Central memory CD8-positive, alpha-beta T cell (primary cell): ENCODE measurements at regions not wholly inside any gene's neighbourhood (a gene's known extent, or its start where the extent isn't known, plus 50 kb on each side); places are given as distances from the start of the nearest gene placed in this dataset.

Source experiments
- ATAC-seq: fragments of 150-1000 bp; cut with Tn5 transposase; replicated peaks from 2 replicates; pipeline ENCODE4 v1.10.0; 2022; ENCODE audit warnings: mild to moderate bottlenecking, moderate FRiP score, moderate number of reproducible peaks; ENCODE audit not compliant: poor library complexity, severe bottlenecking; ENCODE audit errors: extremely low read depth
- DNase-seq, 2 donors: peaks; one replicate each; pipeline ENCODE4 v3.0.0; 2021; ENCODE audit warnings: low spot score in 2 of 2
- H3K27ac Mint-ChIP-seq: one replicate; pipeline ENCODE4 v1.8.0; 2022; ENCODE audit warnings: low read depth, mild to moderate bottlenecking, moderate library complexity, mixed read lengths
- H3K27me3 Mint-ChIP-seq: one replicate; pipeline ENCODE4 v1.8.0; 2022; ENCODE audit warnings: mixed read lengths
- H3K36me3 Mint-ChIP-seq: one replicate; pipeline ENCODE4 v1.8.0; 2022; ENCODE audit warnings: mild to moderate bottlenecking, moderate library complexity, mixed read lengths; ENCODE audit not compliant: insufficient read depth
- H3K4me1 Mint-ChIP-seq: one replicate; pipeline ENCODE4 v1.8.0; 2022; ENCODE audit warnings: mixed read lengths
- H3K4me3 Mint-ChIP-seq: one replicate; pipeline ENCODE4 v1.8.0; 2022; ENCODE audit warnings: mild to moderate bottlenecking, moderate library complexity, mixed read lengths
- H3K9me3 Mint-ChIP-seq: one replicate; pipeline ENCODE4 v1.8.0; 2022; ENCODE audit warnings: mixed read lengths

DNA sequence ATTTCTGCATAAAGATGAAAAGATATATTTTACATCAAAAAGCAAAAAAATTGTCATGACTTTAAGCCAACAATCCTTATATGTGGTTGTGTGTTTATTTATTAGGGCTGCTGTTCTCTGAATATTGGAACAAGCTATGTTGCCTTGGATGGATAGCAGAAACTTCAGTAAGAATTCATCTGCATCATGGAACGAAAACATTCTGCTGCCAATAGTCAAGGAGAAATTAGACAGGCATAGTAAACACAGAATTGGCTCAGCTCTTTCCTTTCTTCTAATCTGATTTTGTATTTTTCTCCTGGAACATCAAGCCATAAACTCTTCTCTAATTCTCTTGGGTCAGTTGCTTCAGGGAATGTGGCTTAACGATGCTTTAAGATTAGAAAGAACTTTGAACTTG, 1257.0 kb downstream of the NLGN4X start:
- Mint-ChIP-seq H3K27me3 (no peaks in the 10 kb centered on the region), H3K4me3 (no peak overlapping the region), H3K9me3 (no peaks in the 10 kb centered on the region)

DNA sequence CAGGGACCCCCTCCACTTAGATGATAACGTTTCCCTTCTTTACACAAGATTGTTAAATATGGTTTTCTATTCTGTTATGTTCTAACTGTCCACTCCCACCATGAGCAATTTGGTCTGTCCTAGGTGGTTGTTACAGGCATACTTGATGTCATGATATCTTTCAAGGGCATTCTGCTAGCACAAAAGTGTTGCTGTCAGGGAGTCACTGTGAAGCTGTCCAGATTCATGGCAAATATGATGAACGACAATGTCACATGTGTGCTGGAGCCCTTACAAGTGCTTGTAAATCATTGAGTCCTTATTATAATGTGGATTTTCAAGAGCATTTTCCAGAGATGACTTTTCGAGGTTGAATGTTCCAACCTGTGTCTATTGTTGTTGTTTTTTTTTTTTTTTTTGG, 1250.7 kb upstream of the PRKX start:
- no peak overlapping the region for H3K4me3 Mint-ChIP-seq
- no peaks in the 10 kb centered on the region for H3K27me3 Mint-ChIP-seq
- H3K4me1 Mint-ChIP-seq: no peaks in the 10 kb centered on the region
- no peak overlapping the region for H3K27ac Mint-ChIP-seq
- ATAC-seq: no peak
- DNase-seq: no peak
- H3K36me3 Mint-ChIP-seq: no peaks in the 10 kb centered on the region
- H3K9me3 Mint-ChIP-seq: no peaks in the 10 kb centered on the region

More for the DNA sequence above, 1257.0 kb downstream of the NLGN4X start:
- ATAC-seq (no peak), DNase-seq (no peak)
- Mint-ChIP-seq H3K27ac (no peak overlapping the region), H3K36me3 (no peaks in the 10 kb centered on the region), H3K4me1 (no peaks in the 10 kb centered on the region)

DNA sequence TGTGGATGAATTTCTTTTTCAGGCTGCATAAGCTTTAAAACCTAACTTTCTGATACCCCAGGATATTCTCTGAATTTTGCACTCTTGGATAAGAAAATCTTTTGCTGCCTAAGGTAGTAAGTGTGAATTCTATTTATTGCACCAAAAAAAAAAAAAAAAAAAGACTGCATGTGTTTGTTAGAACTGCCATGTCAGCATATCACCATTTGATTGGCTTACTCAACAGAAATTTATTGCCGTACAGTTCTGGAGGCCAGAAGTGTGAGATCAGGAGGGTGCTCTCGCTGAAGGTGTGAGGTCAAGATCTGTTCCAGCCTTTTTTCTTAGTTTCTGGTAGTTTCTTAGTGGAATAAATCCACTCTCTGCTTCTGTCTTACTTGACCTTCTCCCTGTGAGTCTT, 1250.0 kb upstream of the PRKX start:
- no peak overlapping the region for H3K4me3 Mint-ChIP-seq
- no peak overlapping the region for H3K27ac Mint-ChIP-seq
- H3K9me3 Mint-ChIP-seq: no peaks in the 10 kb centered on the region
- H3K36me3 Mint-ChIP-seq: no peaks in the 10 kb centered on the region
- H3K27me3 Mint-ChIP-seq: no peaks in the 10 kb centered on the region
- ATAC-seq (no peak), DNase-seq (no peak)
- H3K4me1 Mint-ChIP-seq: no peaks in the 10 kb centered on the region

DNA sequence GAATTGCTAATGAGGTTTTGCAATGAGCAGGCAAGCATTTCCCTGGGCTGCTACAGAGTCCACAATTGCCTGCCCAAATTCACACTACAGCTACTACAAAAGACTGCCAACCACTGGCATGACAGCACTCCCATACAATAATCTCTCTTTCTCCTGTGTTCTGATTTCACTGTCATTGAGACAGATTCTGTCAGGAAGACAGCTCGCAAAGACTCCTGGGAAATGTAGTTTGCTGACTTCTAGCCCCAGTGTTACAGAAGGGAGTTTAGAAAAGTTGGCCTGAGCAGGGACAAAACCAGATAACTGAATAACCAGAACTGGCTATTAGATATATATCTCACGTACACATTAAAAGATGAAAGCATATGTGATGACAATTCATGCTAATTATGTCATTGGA, 1231.3 kb upstream of the PRKX start:
- H3K27ac Mint-ChIP-seq: no peak overlapping the region
- no peaks in the 10 kb centered on the region for H3K4me1 Mint-ChIP-seq
- no peaks in the 10 kb centered on the region for H3K36me3 Mint-ChIP-seq
- H3K4me3 Mint-ChIP-seq: no peak overlapping the region
- no peaks in the 10 kb centered on the region for H3K9me3 Mint-ChIP-seq
- DNase-seq (no peak), ATAC-seq (no peak)
- H3K27me3 Mint-ChIP-seq: no peaks in the 10 kb centered on the region

DNA sequence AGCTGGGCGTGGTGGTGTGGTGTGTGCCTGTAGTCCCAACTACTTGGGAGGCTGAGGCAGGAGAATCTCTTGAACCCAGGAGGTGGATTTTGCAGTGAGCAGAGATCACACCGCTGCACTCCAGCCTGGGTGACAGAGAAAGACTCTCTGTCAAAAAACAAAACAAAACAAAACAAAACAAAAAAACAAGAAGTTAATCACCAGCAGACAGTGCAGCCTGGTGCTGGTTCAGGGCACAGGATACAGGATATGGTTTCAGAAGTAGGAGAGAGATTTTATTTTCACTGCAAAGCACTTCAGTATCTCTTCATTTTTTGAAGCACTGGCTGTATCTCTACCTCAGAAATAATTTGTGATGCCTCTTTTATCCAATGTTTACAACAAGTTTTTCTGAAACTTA, 1222.9 kb upstream of the PRKX start:
- no peak for ATAC-seq
- H3K9me3 Mint-ChIP-seq: peaks cover 5% of the 10 kb centered on the region

DNA sequence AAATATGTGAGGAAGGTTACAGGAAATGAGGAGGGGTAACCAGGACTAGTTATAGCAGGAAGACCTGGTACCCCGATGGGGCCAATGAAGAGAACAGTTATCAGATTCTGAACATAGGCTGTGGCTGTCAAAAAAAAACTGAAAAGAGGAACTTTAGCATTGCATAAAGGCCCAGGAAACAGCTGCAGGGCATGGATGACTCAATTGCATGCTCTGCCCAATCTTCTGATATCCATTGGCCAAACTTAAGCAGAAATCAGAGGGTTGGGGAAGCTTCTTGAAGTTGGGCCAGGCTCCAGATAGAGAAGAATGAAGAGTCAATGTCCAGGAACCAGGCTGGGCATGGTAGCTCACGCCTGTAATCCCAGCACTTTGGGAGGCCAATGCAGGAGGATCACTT, 1222.4 kb upstream of the PRKX start:
- no peak overlapping the region for H3K27ac Mint-ChIP-seq
- no peaks in the 10 kb centered on the region for H3K36me3 Mint-ChIP-seq
- no peak overlapping the region for H3K4me3 Mint-ChIP-seq
- DNase-seq (no peak), ATAC-seq (peak; percentile 24)
- H3K27me3 Mint-ChIP-seq: no peaks in the 10 kb centered on the region
- H3K9me3 Mint-ChIP-seq: peaks cover 5% of the 10 kb centered on the region
- H3K4me1 Mint-ChIP-seq: no peaks in the 10 kb centered on the region

More for the DNA sequence above, 1222.9 kb upstream of the PRKX start:
- Mint-ChIP-seq H3K27me3 (no peaks in the 10 kb centered on the region), H3K36me3 (no peaks in the 10 kb centered on the region), H3K27ac (no peak overlapping the region), H3K4me3 (no peak overlapping the region), H3K4me1 (no peaks in the 10 kb centered on the region)
- DNase-seq: no peak

DNA sequence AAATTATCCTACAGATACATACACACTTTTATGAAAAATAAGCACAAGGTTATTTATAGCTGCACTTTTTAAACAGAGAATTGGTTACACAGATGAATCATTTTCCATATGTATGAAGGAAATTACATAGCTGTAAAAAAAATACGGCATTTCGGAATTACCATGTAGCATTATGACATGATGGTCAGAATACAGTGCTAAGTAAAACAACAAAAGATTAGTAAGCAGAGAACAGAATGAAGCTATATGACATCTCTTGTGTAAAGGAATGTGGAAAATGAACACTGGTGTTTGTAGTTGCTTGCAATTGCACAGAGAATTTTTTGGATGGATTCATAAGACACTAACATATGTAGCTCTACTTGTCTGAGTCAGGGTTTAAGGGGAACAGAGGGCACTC, 1222.0 kb upstream of the PRKX start:
- Mint-ChIP-seq H3K27ac (no peak overlapping the region), H3K4me1 (no peaks in the 10 kb centered on the region), H3K4me3 (no peak overlapping the region), H3K27me3 (no peaks in the 10 kb centered on the region), H3K36me3 (no peaks in the 10 kb centered on the region), H3K9me3 (peaks cover 10% of the 10 kb centered on the region)
- ATAC-seq (no peak), DNase-seq (no peak)

DNA sequence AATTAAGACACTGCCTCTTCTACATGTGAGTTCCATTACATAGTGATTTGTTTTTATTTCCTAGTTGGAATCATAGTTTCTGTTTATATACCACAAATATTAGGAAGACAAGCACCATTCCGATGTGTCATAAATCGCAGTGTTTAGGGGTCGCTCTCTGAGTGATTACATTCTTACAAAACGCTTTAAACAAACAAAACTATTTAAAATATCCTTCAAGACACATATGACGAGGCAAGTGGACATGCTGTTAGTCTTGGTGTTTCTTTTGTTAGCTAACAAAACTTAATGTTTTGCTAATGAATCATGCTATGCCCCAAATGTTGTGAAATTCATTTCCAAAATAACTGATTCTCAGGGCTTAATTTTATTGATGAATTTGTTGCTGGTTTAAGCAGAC, 1219.3 kb upstream of the PRKX start:
- Mint-ChIP-seq H3K9me3 (peaks cover 12% of the 10 kb centered on the region), H3K27ac (no peak overlapping the region), H3K36me3 (no peaks in the 10 kb centered on the region), H3K4me1 (no peaks in the 10 kb centered on the region), H3K27me3 (no peaks in the 10 kb centered on the region), H3K4me3 (no peak overlapping the region)
- ATAC-seq (no peak), DNase-seq (no peak)

DNA sequence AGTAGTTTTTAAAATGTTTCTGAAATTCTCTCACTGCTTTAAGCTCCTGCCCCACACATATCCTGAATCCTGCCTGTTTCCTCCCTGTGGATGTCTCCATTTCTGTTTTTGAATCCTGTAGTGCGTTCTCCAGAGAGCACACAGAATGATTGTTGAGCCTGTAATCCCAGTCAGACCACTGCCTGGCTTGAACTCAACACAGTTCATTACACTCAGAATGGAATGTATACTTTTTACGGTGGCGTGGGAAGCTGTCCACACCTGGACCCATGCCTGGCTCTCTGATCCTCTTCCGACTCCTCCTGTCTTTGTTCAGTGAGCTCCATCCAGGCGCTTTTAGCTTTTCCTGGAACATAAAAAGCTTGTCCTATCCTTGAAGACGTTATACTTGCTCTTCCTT, 1217.0 kb upstream of the PRKX start:
- H3K36me3 Mint-ChIP-seq: no peaks in the 10 kb centered on the region
- no peak overlapping the region for H3K27ac Mint-ChIP-seq
- H3K4me3 Mint-ChIP-seq: no peak overlapping the region

DNA sequence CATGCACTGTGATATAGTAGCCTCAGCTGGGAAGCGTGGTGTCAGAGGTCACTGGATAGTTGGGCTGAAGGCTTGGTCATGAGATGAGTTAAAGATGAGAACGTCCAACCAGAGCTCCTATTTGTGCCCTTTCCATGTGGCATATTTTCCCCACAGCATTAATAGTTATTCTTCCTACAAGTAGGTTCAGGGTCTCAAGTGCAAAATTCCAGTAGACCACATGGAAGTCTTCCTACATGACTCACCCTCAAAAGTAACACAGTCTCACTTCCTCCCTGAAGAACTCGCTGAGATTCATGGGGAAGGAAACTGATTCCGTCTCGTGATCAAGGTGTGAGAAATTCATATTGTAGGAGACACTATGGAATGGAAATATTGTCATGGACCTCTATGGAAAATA, 1212.5 kb upstream of the PRKX start:
- peaks cover 8% of the 10 kb centered on the region for H3K9me3 Mint-ChIP-seq
- no peaks in the 10 kb centered on the region for H3K4me1 Mint-ChIP-seq
- H3K27me3 Mint-ChIP-seq: no peaks in the 10 kb centered on the region
- no peak overlapping the region for H3K4me3 Mint-ChIP-seq
- no peak overlapping the region for H3K27ac Mint-ChIP-seq
- ATAC-seq: no peak
- no peaks in the 10 kb centered on the region for H3K36me3 Mint-ChIP-seq
- no peak for DNase-seq

More for the DNA sequence above, 1217.0 kb upstream of the PRKX start:
- no peak for ATAC-seq
- peaks cover 8% of the 10 kb centered on the region for H3K9me3 Mint-ChIP-seq
- H3K27me3 Mint-ChIP-seq: no peaks in the 10 kb centered on the region
- H3K4me1 Mint-ChIP-seq: no peaks in the 10 kb centered on the region
- DNase-seq: no peak

DNA sequence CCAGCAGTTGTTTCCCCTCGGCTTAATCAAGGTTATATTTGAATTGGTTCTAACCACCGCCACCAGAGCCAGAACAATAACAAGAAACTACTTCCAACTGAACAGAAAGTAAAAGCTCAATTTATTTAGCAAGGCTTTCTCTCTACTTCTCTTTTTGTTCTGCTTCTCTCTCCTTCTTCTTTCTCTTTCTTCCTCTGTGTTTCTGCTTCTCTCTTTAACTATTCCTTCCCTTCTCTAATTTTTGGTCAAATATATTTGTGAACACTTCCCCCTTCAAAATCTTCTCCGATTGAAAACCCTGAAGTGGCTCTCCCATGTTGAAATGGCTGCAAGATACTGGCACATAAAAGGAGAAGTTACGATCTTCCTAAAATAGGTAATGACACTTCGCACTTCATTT, 1195.9 kb upstream of the PRKX start:
- Mint-ChIP-seq H3K27me3 (no peaks in the 10 kb centered on the region), H3K4me1 (no peaks in the 10 kb centered on the region), H3K4me3 (peak overlapping the region; percentile 23), H3K9me3 (peaks cover 8% of the 10 kb centered on the region), H3K36me3 (no peaks in the 10 kb centered on the region), H3K27ac (no peak overlapping the region)
- ATAC-seq (no peak), DNase-seq (no peak)

DNA sequence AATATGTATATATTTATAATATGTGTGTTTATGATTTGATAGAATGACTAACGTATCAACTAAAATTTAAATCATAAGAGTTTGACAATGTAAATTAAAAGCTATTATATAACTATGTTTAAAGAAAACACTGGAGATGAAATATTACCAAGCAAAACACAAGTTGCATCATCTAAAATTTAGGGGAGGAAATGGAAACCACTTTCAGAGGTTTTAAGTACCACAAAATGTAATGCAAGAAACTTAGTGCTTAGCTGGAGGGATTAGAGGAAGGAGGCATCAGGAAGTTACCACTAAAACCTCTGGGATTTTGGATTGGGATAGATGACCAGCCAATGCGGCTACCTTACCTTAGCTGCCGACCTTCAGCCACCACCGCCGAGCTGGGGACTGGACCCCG, 1192.1 kb upstream of the PRKX start:
- Mint-ChIP-seq H3K27ac (no peak overlapping the region), H3K4me3 (no peak overlapping the region), H3K4me1 (no peaks in the 10 kb centered on the region), H3K9me3 (no peaks in the 10 kb centered on the region), H3K36me3 (peaks cover 1% of the 10 kb centered on the region), H3K27me3 (no peaks in the 10 kb centered on the region)
- no peak for ATAC-seq
- DNase-seq: no peak

DNA sequence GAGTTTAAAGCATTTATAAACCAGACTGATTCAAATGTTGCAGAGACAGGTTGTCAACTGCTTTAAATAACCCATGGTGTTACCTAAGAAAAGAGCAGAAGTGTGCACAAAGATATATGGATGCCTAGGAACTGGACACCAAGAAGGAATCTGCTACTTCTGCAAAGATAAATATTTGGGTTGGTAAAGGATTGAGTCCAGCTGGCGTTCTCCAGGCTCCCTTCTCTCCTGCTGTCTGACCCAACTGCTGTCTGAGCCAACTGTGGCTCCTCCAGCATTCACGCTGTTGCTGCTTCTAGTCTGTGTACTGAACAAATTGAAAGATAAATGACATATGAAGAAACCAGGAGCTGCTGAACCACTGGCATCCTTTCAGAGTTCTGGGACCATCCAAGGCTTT, 1167.8 kb upstream of the PRKX start:
- Mint-ChIP-seq H3K36me3 (no peaks in the 10 kb centered on the region), H3K27me3 (no peaks in the 10 kb centered on the region), H3K4me3 (no peak overlapping the region), H3K9me3 (no peaks in the 10 kb centered on the region), H3K4me1 (no peaks in the 10 kb centered on the region), H3K27ac (no peak overlapping the region)
- no peak for DNase-seq
- ATAC-seq: no peak

DNA sequence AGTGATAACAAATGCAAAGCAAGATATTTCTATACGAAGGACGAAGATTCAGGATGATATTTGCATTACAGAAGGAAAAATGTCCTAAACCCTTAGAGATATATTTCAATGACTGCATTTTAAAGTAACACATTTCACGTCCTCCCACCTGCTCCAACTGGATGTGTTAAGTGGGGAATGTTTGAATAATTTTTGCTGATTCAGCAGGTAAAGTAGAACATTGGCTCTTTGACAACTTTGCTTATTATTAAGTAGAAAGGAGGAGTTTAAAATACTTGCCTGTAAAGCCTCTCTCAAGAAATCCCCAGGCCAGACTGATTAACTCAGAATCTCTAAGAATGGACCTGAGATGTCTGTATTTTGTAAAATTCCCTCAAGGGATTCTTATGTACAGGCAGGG, 1165.2 kb upstream of the PRKX start:
- H3K4me3 Mint-ChIP-seq: no peak overlapping the region
- H3K9me3 Mint-ChIP-seq: peaks cover 3% of the 10 kb centered on the region
- H3K36me3 Mint-ChIP-seq: no peaks in the 10 kb centered on the region
- H3K27ac Mint-ChIP-seq: no peak overlapping the region
- no peaks in the 10 kb centered on the region for H3K4me1 Mint-ChIP-seq
- ATAC-seq (no peak), DNase-seq (no peak)
- H3K27me3 Mint-ChIP-seq: no peaks in the 10 kb centered on the region
